ENCODE measurements at regions not wholly inside any gene's neighbourhood (a gene's known extent, or its start where the extent isn't known, plus 50 kb on each side); places are given as distances from the start of the nearest gene placed in this dataset.

DNA sequence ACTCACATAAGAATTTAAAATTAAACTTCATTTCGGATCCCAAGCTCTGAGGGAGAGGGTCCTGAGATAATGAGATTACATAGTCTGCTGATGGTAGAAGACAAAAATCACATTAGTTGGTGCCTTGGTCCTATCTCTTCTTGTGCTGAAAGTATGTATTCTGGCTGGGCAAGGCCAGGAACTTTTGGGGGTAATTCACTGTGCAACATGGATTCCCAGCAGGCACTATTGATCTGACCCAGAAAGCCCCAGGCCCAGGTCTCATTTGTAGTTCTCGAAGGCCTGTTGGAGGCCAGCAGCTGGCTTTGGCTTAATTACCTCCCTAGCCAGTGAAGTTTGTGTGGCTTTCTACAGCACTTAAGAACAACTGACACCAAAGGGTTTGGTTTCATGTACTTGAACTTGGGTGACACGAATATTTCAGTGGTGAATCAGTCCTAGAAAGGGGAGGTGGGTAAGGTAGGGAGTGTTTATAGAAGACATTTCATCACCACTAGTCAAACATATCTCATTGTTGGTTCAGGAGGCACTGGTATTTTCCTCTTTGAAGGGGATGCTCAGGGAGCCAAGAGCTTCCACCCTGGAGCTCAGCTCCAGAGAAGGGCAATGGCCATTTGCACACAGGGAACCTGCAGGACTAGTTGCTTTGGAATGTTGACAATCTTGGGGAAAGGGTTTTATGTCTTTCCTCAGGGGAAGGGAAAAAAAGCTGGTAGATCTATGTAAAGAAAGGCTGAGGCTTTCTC lies 217.8 kb downstream of the OSR1 start:
- H3K27me3 ChIP-seq (ENCODE audit: control insufficient read depth in 2 of 2, insufficient read depth in 2 of 2, low read length in 2 of 2), result no peaks in the 10 kb centered on the region
- in situ Hi-C loops (cut with MboI), result no loop called here
- BruUV-seq (replicated peaks), result no TSS peak
- TF ChIP-seq HINFP (tag; conservative IDR thresholded peaks at IDR 0.05; ENCODE audit: low read depth) (no peak), THAP12 (CRISPR knock-in tag; IDR thresholded peaks at IDR 0.05) (no peak)
- CTCF ChIA-PET (ENCODE audit: low intra/inter-chr PET ratio), result no interaction called here
- no peak overlapping the region for H3K9ac ChIP-seq (ENCODE audit: insufficient read depth in 1 of 2, low read depth in 2 of 2, low read length in 2 of 2)
- no peak overlapping the region for H3K4me2 ChIP-seq (ENCODE audit: insufficient read depth, low read length)
- intact Hi-C loops (cut with micrococcal nuclease), result no loop called here
- DNase-seq (ENCODE audit: extremely low read depth in 1 of 4, low spot score in 3 of 4) (no peak), FAIRE-seq (no peak), ATAC-seq (no peak)
- H3K27ac ChIP-seq (ENCODE audit: extremely low read depth, low read depth, low read length), result no peak overlapping the region
- no peak overlapping the region for H3K4me3 ChIP-seq
- POLR2A ChIA-PET, result interaction anchor here (1.0 kb wide), 1 partner anchor 10 kb away, joined by 3 read pairs; no protein-coding TSS in a partner anchor
- H3K79me2 ChIP-seq (ENCODE audit: control insufficient read depth, insufficient read depth, low read length), result no peaks in the 10 kb centered on the region
- no peaks in the 10 kb centered on the region for H3K4me1 ChIP-seq (replicated peaks in 1 of 2; ENCODE audit: control insufficient read depth in 2 of 2, insufficient read depth in 2 of 2, low read length in 2 of 2)
- no peaks in the 10 kb centered on the region for H4K20me1 ChIP-seq (replicated peaks; ENCODE audit: control insufficient read depth, insufficient read depth, low read length)
- no peak overlapping the region for H2AFZ ChIP-seq (ENCODE audit: low read depth, low read length)
- WGBS (ENCODE audit: insufficient coverage, low coverage, missing lambda C conversion rate), result 0% methylated on average over 3 of the region's 3 CpGs
- H3K9me1 ChIP-seq (ENCODE audit: control insufficient read depth, insufficient read depth, low read length), result no peaks in the 10 kb centered on the region
- H3K9me3 ChIP-seq (replicated peaks; ENCODE audit: control insufficient read depth, insufficient read depth, low read depth, low read length), result no peaks in the 10 kb centered on the region
- H3K36me3 ChIP-seq (ENCODE audit: control insufficient read depth, insufficient read depth, low read length), result no peaks in the 10 kb centered on the region
